Ascending aorta (tissue), 2 donors: ENCODE measurements at regions not wholly inside any gene's neighbourhood (a gene's known extent, or its start where the extent isn't known, plus 50 kb on each side); places are given as distances from the start of the nearest gene placed in this dataset.

ENCODE experiments used
- DNase-seq, 2 donors: peaks; one replicate each; pipeline ENCODE4 v3.0.0-alpha.2; 2019; ENCODE audit warnings: low spot score in 2 of 2
- H3K27ac ChIP-seq, 2 donors: fragments of 200-600 bp; sonication (generic); one replicate each; pipeline ENCODE4 v1.5.1; 2016 to 2017; ENCODE audit warnings: mild to moderate bottlenecking in 1 of 2
- H3K27me3 ChIP-seq: fragments of 200-600 bp; sonication (generic); one replicate; pipeline ENCODE4 v1.5.1; 2017
- H3K36me3 ChIP-seq, 2 donors: fragments of 200-600 bp; sonication (generic); one replicate each; pipeline ENCODE4 v1.5.1; 2016
- H3K4me1 ChIP-seq, 2 donors: fragments of 200-600 bp; sonication (generic); one replicate each; pipeline ENCODE4 v1.5.1; 2016 to 2017; ENCODE audit warnings: mild to moderate bottlenecking in 1 of 2
- H3K4me3 ChIP-seq, 2 donors: fragments of 200-600 bp; sonication (generic); one replicate each; pipeline ENCODE4 v1.5.1; 2016 to 2017; ENCODE audit warnings: mild to moderate bottlenecking in 1 of 2
- H3K9me3 ChIP-seq, 2 donors: fragments of 200-600 bp; sonication (generic); one replicate each; pipeline ENCODE4 v1.5.1; 2016
- CTCF ChIP-seq, 3 experiments: fragments of 200-600 bp in 2 of 3; fragments of 450-650 bp in 1 of 3; sonication (generic) in 2 of 3; IDR thresholded peaks; one replicate each; pipeline ENCODE4 v1.5.1; 2016 to 2019; ENCODE audit warnings: antibody characterized with exemption in 3 of 3, mild to moderate bottlenecking in 1 of 3, moderate library complexity in 1 of 3
- intact Hi-C: fragments of 100-400 bp; cut with DNase I; formaldehyde crosslinking; loops from one replicate; pipeline ENCODE4 v1.15.1; 2023

DNA sequence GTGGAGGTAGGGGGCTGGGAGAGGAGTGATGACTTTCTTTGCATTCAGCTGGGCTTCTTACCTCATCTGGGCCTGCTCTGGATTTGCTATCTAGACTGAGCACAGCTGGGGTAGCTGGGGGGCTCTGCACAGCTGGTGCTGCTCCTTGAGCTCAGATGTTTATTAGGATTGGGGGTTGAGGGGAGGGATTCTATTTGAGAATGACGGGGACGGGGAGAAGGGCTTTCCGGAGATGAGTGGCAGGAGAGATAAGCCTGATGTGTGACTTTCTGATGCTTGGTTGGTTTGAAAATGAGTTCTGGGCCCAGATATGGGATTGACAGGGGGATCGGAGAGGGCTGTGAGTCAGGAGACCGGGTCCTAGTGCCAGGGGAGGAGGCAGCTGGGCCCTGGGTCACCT, 146.1 kb upstream of the CSF3R start:
- Histone ChIP-seq H3K27me3 (no peaks in the 10 kb centered on the region), H3K9me3 (no peaks in the 10 kb centered on the region), H3K4me1 (no peaks in the 10 kb centered on the region), H3K27ac (no peak overlapping the region), H3K36me3 (no peaks in the 10 kb centered on the region), H3K4me3 (no peak overlapping the region)
- no peak for DNase-seq
- no peak for TF ChIP-seq CTCF (IDR thresholded peaks at IDR 0.05)
- intact Hi-C loops: no loop called here

- H3K4me1 ChIP-seq: no peaks in the 10 kb centered on the region
- no peak overlapping the region for H3K27ac ChIP-seq
- no peaks in the 10 kb centered on the region for H3K36me3 ChIP-seq
- no peak overlapping the region for H3K4me3 ChIP-seq
- H3K9me3 ChIP-seq: no peaks in the 10 kb centered on the region
- no peak for TF ChIP-seq CTCF (IDR thresholded peaks at IDR 0.05)
- H3K27me3 ChIP-seq: no peaks in the 10 kb centered on the region
- intact Hi-C loops: no loop called here
- DNase-seq: no peak
Measured at GRCh38 chr1:36626435-36626834, 143.7 kb upstream of the CSF3R start.

DNA sequence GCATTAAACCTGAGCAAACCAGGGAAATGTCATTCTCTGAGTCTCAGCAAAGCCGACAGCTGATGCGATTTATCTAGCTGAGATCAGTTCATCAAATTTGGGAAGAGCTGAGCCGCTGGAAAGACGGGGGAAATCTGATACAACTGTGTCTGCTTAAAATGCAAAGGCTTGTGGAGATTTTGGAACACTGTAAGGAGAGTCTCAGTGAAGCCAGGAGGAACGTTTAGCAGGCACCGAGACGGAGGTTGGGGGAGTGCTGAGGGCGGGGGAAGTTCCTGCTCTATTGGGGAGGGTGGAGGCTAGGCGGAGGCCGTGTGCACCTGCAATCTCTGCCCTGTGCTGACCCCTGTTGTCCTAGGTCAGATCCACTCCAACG, 143.2 kb upstream of the CSF3R start:
- DNase-seq: no peak
- Histone ChIP-seq H3K27me3 (no peaks in the 10 kb centered on the region), H3K27ac (no peak overlapping the region), H3K4me3 (no peak overlapping the region), H3K9me3 (no peaks in the 10 kb centered on the region), H3K4me1 (no peaks in the 10 kb centered on the region), H3K36me3 (no peaks in the 10 kb centered on the region)
- intact Hi-C loops: no loop called here
- TF ChIP-seq CTCF (IDR thresholded peaks at IDR 0.05): no peak

DNA sequence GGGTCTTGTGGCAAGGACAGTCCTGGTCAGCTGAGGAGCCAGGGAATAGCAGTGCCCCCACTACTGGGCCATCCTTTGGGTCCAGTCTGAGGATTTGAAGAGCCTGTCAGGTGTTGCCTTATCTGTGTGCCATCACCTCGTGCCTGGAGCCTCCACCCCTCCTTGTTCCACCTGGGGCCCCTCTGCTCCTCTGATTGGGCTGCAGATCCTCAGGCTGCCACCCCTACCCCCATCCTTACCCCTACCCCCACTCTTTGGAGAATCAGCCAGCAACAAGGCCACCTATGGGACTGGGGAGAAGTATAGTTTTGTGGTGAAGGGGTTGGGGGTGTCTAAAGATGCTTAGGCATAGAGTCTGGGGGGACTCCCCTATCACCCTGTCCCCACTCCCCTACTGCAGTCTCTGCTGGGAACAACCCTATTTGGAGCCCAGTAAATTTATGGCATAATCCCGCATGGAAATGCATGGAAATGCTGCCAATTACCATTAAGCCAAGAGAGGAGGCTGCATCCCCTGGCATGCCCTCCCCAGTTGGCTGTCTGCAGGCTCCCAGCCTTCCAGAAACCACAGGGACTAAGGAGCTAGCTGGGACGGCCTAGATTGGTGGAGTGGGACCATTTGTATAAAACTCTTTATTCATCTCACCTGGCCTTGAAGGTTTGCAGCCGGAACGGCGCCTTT, 142.7 kb upstream of the CSF3R start:
- H3K4me3 ChIP-seq: no peak overlapping the region
- H3K27me3 ChIP-seq: no peaks in the 10 kb centered on the region

DNA sequence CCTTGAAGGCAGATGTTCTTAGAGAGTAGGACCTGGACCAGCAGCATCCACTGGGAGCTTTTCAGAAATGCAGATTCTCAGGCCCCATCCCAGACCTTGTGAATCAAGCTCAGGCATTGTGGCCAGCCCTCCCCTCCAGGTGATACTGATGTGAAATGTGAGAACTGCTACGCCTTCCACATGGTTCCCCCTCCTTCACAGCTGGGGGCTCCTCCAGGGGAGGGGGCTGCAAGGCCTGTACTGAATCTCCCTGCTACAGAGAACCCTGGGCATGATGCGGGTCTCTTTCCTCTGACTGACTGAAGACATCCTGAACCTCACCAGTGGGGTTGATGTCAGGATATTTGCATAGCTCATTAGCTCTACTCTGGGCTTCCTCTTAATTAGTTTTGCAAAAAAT, 141.8 kb upstream of the CSF3R start:
- H3K9me3 ChIP-seq: no peaks in the 10 kb centered on the region
- no peaks in the 10 kb centered on the region for H3K4me1 ChIP-seq
- DNase-seq: no peak
- H3K4me3 ChIP-seq: no peak overlapping the region
- H3K27ac ChIP-seq: no peak overlapping the region
- no peak for TF ChIP-seq CTCF (IDR thresholded peaks at IDR 0.05)
- intact Hi-C loops: no loop called here
- H3K27me3 ChIP-seq: no peaks in the 10 kb centered on the region
- H3K36me3 ChIP-seq: no peaks in the 10 kb centered on the region

More for the DNA sequence above, 142.7 kb upstream of the CSF3R start:
- H3K36me3 ChIP-seq: no peaks in the 10 kb centered on the region
- H3K4me1 ChIP-seq: no peaks in the 10 kb centered on the region
- no peak for TF ChIP-seq CTCF (IDR thresholded peaks at IDR 0.05)
- no peak for DNase-seq
- H3K27ac ChIP-seq: no peak overlapping the region
- H3K9me3 ChIP-seq: no peaks in the 10 kb centered on the region
- intact Hi-C loops: no loop called here
